IMR-90 (cell line): ENCODE measurements at regions not wholly inside any gene's neighbourhood (a gene's known extent, or its start where the extent isn't known, plus 50 kb on each side); places are given as distances from the start of the nearest gene placed in this dataset.
A peak's percentile ranks its signal among the peaks of the same experiment; 100 is the strongest.
"Not testable (repeated sequence)": the region's sequence is repeated elsewhere in the genome, so short reads cannot be mapped to it uniquely, and the experiment has no call there.

ENCODE experiments used
- ATAC-seq: fragments of 200-7000 bp; cut with Tn5 transposase; 2 replicates; pipeline ENCODE4 v1.9.1; 2020; ENCODE audit warnings: low read depth, mild to moderate bottlenecking, moderate library complexity
- BruUV-seq: library from RNA; stranded (reverse); fragments of 400-500 nt; replicated peaks from 2 replicates; lab custom pipeline; 2021; lab: Mats Ljungman, UMichigan
- CTCF ChIA-PET: fragments of 300-600 bp; formaldehyde crosslinking; extraction: SDS; loops from one replicate; lab custom pipeline; 2021; ENCODE audit warnings: antibody characterized with exemption; lab: Yijun Ruan, JAX
- POLR2A ChIA-PET: fragments of 300-600 bp; sonication (Branson Sonifier 250); formaldehyde crosslinking; loops from one replicate; lab custom pipeline; 2022; ENCODE audit warnings: antibody characterized with exemption; ENCODE audit not compliant: unreplicated experiment; lab: Charles Lee
- DNase-seq: peaks from one replicate; pipeline ENCODE4 v3.0.0; 2013
- H2AFZ ChIP-seq: replicated peaks from 2 replicates; pipeline ENCODE3; 2013; ENCODE audit warnings: low read length, mild to moderate bottlenecking; ENCODE audit not compliant: poor library complexity
- H2AK5ac ChIP-seq: 2 replicates; pipeline ENCODE4 v1.6.1; 2013; ENCODE audit warnings: low read depth, low read length, inconsistent platforms
- H2AK9ac ChIP-seq: replicated peaks from 2 replicates; pipeline ENCODE3; 2013; ENCODE audit warnings: mild to moderate bottlenecking, low read depth, low read length, moderate library complexity; ENCODE audit not compliant: poor library complexity
- H2BK120ac ChIP-seq: 2 replicates; pipeline ENCODE4 v1.6.1; 2013; ENCODE audit warnings: low read depth, low read length, inconsistent platforms
- H2BK15ac ChIP-seq: 3 replicates; pipeline ENCODE4 v1.6.1; 2013; ENCODE audit warnings: low read depth, low read length, inconsistent platforms
- H2BK20ac ChIP-seq: 2 replicates; pipeline ENCODE4 v1.6.1; 2013; ENCODE audit warnings: low read depth, mild to moderate bottlenecking, inconsistent platforms, low read length, moderate library complexity
- H2BK5ac ChIP-seq: 2 replicates; pipeline ENCODE4 v1.6.1; 2013; ENCODE audit warnings: mild to moderate bottlenecking, low read depth, low read length, inconsistent platforms; ENCODE audit not compliant: poor library complexity, severe bottlenecking
- H3K14ac ChIP-seq: replicated peaks from 2 replicates; pipeline ENCODE4 v1.6.1; 2013; ENCODE audit warnings: low read depth, low read length, inconsistent platforms
- H3K18ac ChIP-seq: 2 replicates; pipeline ENCODE4 v1.6.1; 2013; ENCODE audit warnings: low read depth, low read length, control low read depth
- H3K23ac ChIP-seq: 2 replicates; pipeline ENCODE4 v1.6.1; 2013; ENCODE audit warnings: low read depth, low read length, inconsistent platforms
- H3K27ac ChIP-seq: 2 replicates; pipeline ENCODE4 v1.5.1; 2013; ENCODE audit warnings: mild to moderate bottlenecking, control low read depth, low read length; ENCODE audit not compliant: insufficient read depth
- H3K27me3 ChIP-seq: 2 replicates; pipeline ENCODE4 v1.6.1; 2013; ENCODE audit warnings: low read length; ENCODE audit not compliant: control insufficient read depth, insufficient read depth
- H3K36me3 ChIP-seq: 2 replicates; pipeline ENCODE4 v1.6.1; 2013; ENCODE audit warnings: low read length, mixed read lengths; ENCODE audit not compliant: control insufficient read depth, insufficient read depth
- H3K4ac ChIP-seq: 2 replicates; pipeline ENCODE4 v1.6.1; 2013; ENCODE audit warnings: low read depth, low read length, inconsistent platforms
- H3K4me1 ChIP-seq: 2 replicates; pipeline ENCODE4 v1.6.1; 2013; ENCODE audit warnings: low read length, mixed read lengths; ENCODE audit not compliant: control insufficient read depth, insufficient read depth
- H3K4me2 ChIP-seq: 2 replicates; pipeline ENCODE4 v1.6.1; 2013; ENCODE audit warnings: low read depth, mild to moderate bottlenecking, control low read depth, low read length, moderate library complexity
- H3K4me3 ChIP-seq: 2 replicates; pipeline ENCODE4 v1.5.1; 2013; ENCODE audit warnings: low read depth, mild to moderate bottlenecking, control low read depth, low read length, moderate library complexity; ENCODE audit not compliant: insufficient read depth
- H3K56ac ChIP-seq: 2 replicates; pipeline ENCODE4 v1.6.1; 2013; ENCODE audit warnings: low read length, inconsistent platforms; ENCODE audit not compliant: insufficient read depth; ENCODE audit errors: extremely low read depth
- H3K79me1 ChIP-seq, 2 experiments: 2 replicates each; pipeline ENCODE4 v1.6.1; 2013; ENCODE audit warnings: low read length in 2 of 2, inconsistent platforms in 1 of 2, low read depth in 1 of 2
- H3K9ac ChIP-seq: 2 replicates; pipeline ENCODE4 v1.6.1; 2013; ENCODE audit warnings: low read depth, low read length, control low read depth
- H3K9me1 ChIP-seq: 2 replicates; pipeline ENCODE4 v1.6.1; 2013; ENCODE audit warnings: low read length, inconsistent platforms; ENCODE audit not compliant: insufficient read depth
- H3K9me3 ChIP-seq: 2 replicates; pipeline ENCODE4 v1.6.1; 2013; ENCODE audit warnings: low read length; ENCODE audit not compliant: control insufficient read depth, insufficient read depth
- H4K20me1 ChIP-seq: 2 replicates; pipeline ENCODE4 v1.6.1; 2013; ENCODE audit warnings: low read length, inconsistent platforms; ENCODE audit not compliant: insufficient read depth
- H4K5ac ChIP-seq: 2 replicates; pipeline ENCODE4 v1.6.1; 2013; ENCODE audit warnings: mild to moderate bottlenecking, low read depth, low read length, control low read depth
- H4K8ac ChIP-seq, 2 experiments: 2 replicates each; pipeline ENCODE4 v1.6.1; 2013; ENCODE audit warnings: low read depth in 2 of 2, low read length in 2 of 2, control low read depth in 1 of 2, inconsistent platforms in 1 of 2
- H4K91ac ChIP-seq: 2 replicates; pipeline ENCODE4 v1.6.1; 2013; ENCODE audit warnings: low read depth, low read length, inconsistent platforms; ENCODE audit not compliant: insufficient read depth
- BHLHE40 ChIP-seq: fragments of 150-350 bp; IDR thresholded peaks from 2 replicates; pipeline ENCODE4 v1.6.1; 2016; ENCODE audit warnings: mild to moderate bottlenecking, low read depth, low read length
- CEBPB ChIP-seq: IDR thresholded peaks from 2 replicates; pipeline ENCODE4 v1.6.1; 2012; ENCODE audit warnings: low read depth, low read length, improper control_type of control experiment
- CTCF ChIP-seq: conservative IDR thresholded peaks from 2 replicates; pipeline ENCODE4 v1.5.1; 2012; ENCODE audit warnings: mild to moderate bottlenecking, low read depth, low read length, improper control_type of control experiment
- MAFK ChIP-seq: IDR thresholded peaks from 2 replicates; pipeline ENCODE4 v1.6.1; 2012; ENCODE audit warnings: low read depth, low read length, improper control_type of control experiment
- POLR2A ChIP-seq: IDR thresholded peaks from 2 replicates; pipeline ENCODE4 v1.6.1; 2012; ENCODE audit warnings: mild to moderate bottlenecking, low read depth, low read length
- RFX5 ChIP-seq: IDR thresholded peaks from 2 replicates; pipeline ENCODE4 v1.8.0; 2012; ENCODE audit warnings: low read depth, mild to moderate bottlenecking, low read length, moderate library complexity
- WGBS, 2 experiments: methylation state at CpG; one replicate each; pipeline versions ENCODE4 v1.1.5 to v1.1.7; 2013; ENCODE audit warnings: missing lambda C conversion rate in 2 of 2; ENCODE audit not compliant: insufficient read length in 1 of 2; ENCODE audit errors: extremely low coverage in 2 of 2; 5-methylcytosine and 5-hydroxymethylcytosine counted together
- dilution Hi-C: fragments of 300-500 bp; cut with HindIII; formaldehyde crosslinking; loops from one replicate; pipeline ENCODE4 v1.14.3; 2018; ENCODE audit warnings: low sequenced_read_pairs; ENCODE audit not compliant: unreplicated experiment
- in situ Hi-C: fragments of 300-500 bp; cut with MboI; formaldehyde crosslinking; loops from 3 replicates; pipeline ENCODE4 v1.14.3; 2019; ENCODE audit warnings: low sequenced_read_pairs, inconsistent platforms, mixed read lengths
- intact Hi-C: fragments of 100-400 bp; cut with micrococcal nuclease; formaldehyde crosslinking; loops from 2 replicates; pipeline ENCODE4 v1.10.0; 2022

- no peak for DNase-seq
- Histone ChIP-seq H3K18ac (no peak overlapping the region), H4K5ac (no peak overlapping the region), H3K9me1 (no peaks in the 10 kb centered on the region), H3K14ac (no peak overlapping the region), H2AFZ (no peak overlapping the region), H2BK15ac (no peak overlapping the region), H4K91ac (no peak overlapping the region), H3K4me2 (no peak overlapping the region), H2BK120ac (no peak overlapping the region), H4K8ac (no peak overlapping the region), H3K56ac (no peak overlapping the region), H4K20me1 (no peaks in the 10 kb centered on the region), H3K27ac (no peak overlapping the region), H3K79me1 (no peaks in the 10 kb centered on the region), H2BK5ac (no peak overlapping the region), H3K4me3 (no peak overlapping the region), H2AK9ac (no peak overlapping the region), H3K4me1 (no peaks in the 10 kb centered on the region), H2BK20ac (no peak overlapping the region), H3K4ac (no peak overlapping the region), H3K9me3 (no peaks in the 10 kb centered on the region), H3K9ac (no peak overlapping the region), H3K36me3 (no peaks in the 10 kb centered on the region), H3K23ac (no peak overlapping the region), H3K27me3 (no peaks in the 10 kb centered on the region), H2AK5ac (no peak overlapping the region)
- in situ Hi-C loops = no loop called here
- intact Hi-C loops = no loop called here
- WGBS, 2 experiments = no CpG with 5 or more reads among the region's 1 CpG
- dilution Hi-C loops = no loop called here
- ChIA-PET POLR2A (no interaction called here), CTCF (no interaction called here)
- ATAC-seq = no peak
- BruUV-seq = no TSS peak
- TF ChIP-seq MAFK = peak; percentile 36; the same call in 1 of the 2 replicates
- no peak for TF ChIP-seq CTCF
- TF ChIP-seq CEBPB = no peak
- TF ChIP-seq BHLHE40 = no peak
- no peak for TF ChIP-seq RFX5
- no peak for TF ChIP-seq POLR2A
Observed at GRCh38 chr16:59826767-59827166, 1092.7 kb upstream of the GOT2 start.

GRCh38 chr16:59809488-59809887 is 1075.4 kb upstream of the GOT2 start:
- H3K27ac ChIP-seq, H2BK15ac ChIP-seq, H2BK5ac ChIP-seq, H3K9ac ChIP-seq, H3K14ac ChIP-seq, H2AK5ac ChIP-seq, H3K79me1 ChIP-seq, H3K9me3 ChIP-seq, dilution Hi-C loops, H3K56ac ChIP-seq, intact Hi-C loops, H2BK120ac ChIP-seq, POLR2A ChIA-PET, H2AFZ ChIP-seq, in situ Hi-C loops, H3K9me1 ChIP-seq, H3K36me3 ChIP-seq, DNase-seq, H3K4me2 ChIP-seq, H3K4me1 ChIP-seq, H4K91ac ChIP-seq, H4K20me1 ChIP-seq, BruUV-seq, H4K5ac ChIP-seq, H3K4me3 ChIP-seq, H3K4ac ChIP-seq, H4K8ac ChIP-seq, H3K23ac ChIP-seq, H2AK9ac ChIP-seq, ATAC-seq, H3K27me3 ChIP-seq, H2BK20ac ChIP-seq, H3K18ac ChIP-seq: not testable (repeated sequence)
- CTCF ChIA-PET = interaction anchor here (0.6 kb wide), 1 partner anchor 426 kb away, joined by 3 read pairs; no protein-coding TSS in a partner anchor
- WGBS, 2 experiments = no CpG with 5 or more reads among the region's 11 CpGs
